CD8-positive, alpha-beta memory T cell (primary cell): ENCODE measurements at regions not wholly inside any gene's neighbourhood (a gene's known extent, or its start where the extent isn't known, plus 50 kb on each side); places are given as distances from the start of the nearest gene placed in this dataset.

ENCODE experiments used
- CTCF ChIA-PET: fragments of 350-600 bp; sonication (Branson Sonifier 250); formaldehyde crosslinking; loops from one replicate; lab custom pipeline; 2021; ENCODE audit warnings: antibody characterized with exemption; lab: Charles Lee
- POLR2A ChIA-PET: fragments of 350-600 bp; sonication (Branson Sonifier 250); formaldehyde crosslinking; loops from one replicate; lab custom pipeline; 2021; ENCODE audit warnings: antibody characterized with exemption; lab: Charles Lee
- DNase-seq, 5 donors: peaks; one replicate each; pipeline versions ENCODE4 v3.0.0 to v3.0.0-alpha.2; 2020 to 2022; ENCODE audit warnings: mixed read lengths in 1 of 5
- H3K27ac ChIP-seq: one replicate; pipeline ENCODE4 v1.7.0; 2013; ENCODE audit warnings: low read depth, mild to moderate bottlenecking, low read length, moderate library complexity
- H3K27me3 ChIP-seq: 2 replicates; pipeline ENCODE4 v1.7.0; 2013; ENCODE audit warnings: low read length, mild to moderate bottlenecking; ENCODE audit not compliant: insufficient read depth, poor library complexity, severe bottlenecking
- H3K36me3 ChIP-seq: 2 replicates; pipeline ENCODE4 v1.7.0; 2013; ENCODE audit warnings: mild to moderate bottlenecking, low read length, moderate library complexity; ENCODE audit not compliant: insufficient read depth
- H3K4me1 ChIP-seq: 2 replicates; pipeline ENCODE4 v1.7.0; 2013; ENCODE audit warnings: mild to moderate bottlenecking, low read length, moderate library complexity; ENCODE audit not compliant: insufficient read depth
- H3K4me3 ChIP-seq: 2 replicates; pipeline ENCODE4 v1.7.0; 2013; ENCODE audit warnings: mild to moderate bottlenecking, low read length
- H3K9me3 ChIP-seq: 2 replicates; pipeline ENCODE4 v1.7.0; 2013; ENCODE audit warnings: mild to moderate bottlenecking, low read length
- H3K27ac Mint-ChIP-seq, 8 donors: one replicate each; pipeline ENCODE4 v1.8.0; 2020 to 2021; ENCODE audit warnings: mixed read lengths in 8 of 8, mild to moderate bottlenecking in 6 of 8, inconsistent platforms in 3 of 8, moderate library complexity in 3 of 8
- H3K27me3 Mint-ChIP-seq, 2 donors: one replicate each; pipeline ENCODE4 v1.8.0; 2020 to 2021; ENCODE audit warnings: mixed read lengths in 2 of 2, mild to moderate bottlenecking in 1 of 2, moderate library complexity in 1 of 2
- H3K36me3 Mint-ChIP-seq, 3 donors: one replicate each; pipeline ENCODE4 v1.8.0; 2020 to 2021; ENCODE audit warnings: mixed read lengths in 3 of 3, inconsistent platforms in 1 of 3, mild to moderate bottlenecking in 1 of 3
- H3K4me1 Mint-ChIP-seq, 3 donors: one replicate each; pipeline ENCODE4 v1.8.0; 2020 to 2021; ENCODE audit warnings: mixed read lengths in 3 of 3, inconsistent platforms in 1 of 3, mild to moderate bottlenecking in 1 of 3
- H3K4me3 Mint-ChIP-seq, 7 donors: one replicate each; pipeline ENCODE4 v1.8.0; 2020 to 2021; ENCODE audit warnings: mixed read lengths in 7 of 7, mild to moderate bottlenecking in 6 of 7, moderate library complexity in 4 of 7, inconsistent platforms in 2 of 7
- H3K9me3 Mint-ChIP-seq, 5 donors: one replicate each; pipeline ENCODE4 v1.8.0; 2020 to 2022; ENCODE audit warnings: mixed read lengths in 5 of 5, mild to moderate bottlenecking in 3 of 5, moderate library complexity in 2 of 5, inconsistent platforms in 1 of 5

- H3K27me3 ChIP-seq, result no peaks in the 10 kb centered on the region
- CTCF ChIA-PET, result no interaction called here
- Mint-ChIP-seq H3K9me3 (peaks cover 4 to 40% (median 13%) of the 10 kb centered on the region in 5 donors), H3K4me3 (no peak overlapping the region), H3K27ac (no peak overlapping the region), H3K4me1 (no peaks in the 10 kb centered on the region), H3K27me3 (no peaks in the 10 kb centered on the region), H3K36me3 (no peaks in the 10 kb centered on the region)
- DNase-seq, result no peak
- POLR2A ChIA-PET, result no interaction called here
- no peaks in the 10 kb centered on the region for H3K36me3 ChIP-seq
- H3K4me1 ChIP-seq, result no peaks in the 10 kb centered on the region
- H3K27ac ChIP-seq, result no peak overlapping the region
- no peaks in the 10 kb centered on the region for H3K9me3 ChIP-seq
- no peak overlapping the region for H3K4me3 ChIP-seq
Measured at GRCh38 chr3:162428192-162428591, 931.6 kb downstream of the OTOL1 start.

- H3K36me3 ChIP-seq, result no peaks in the 10 kb centered on the region
- Mint-ChIP-seq H3K4me1 (no peaks in the 10 kb centered on the region), H3K9me3 (peaks cover 5 to 46% (median 7%) of the 10 kb centered on the region in 5 donors), H3K27me3 (no peaks in the 10 kb centered on the region), H3K4me3 (no peak overlapping the region), H3K36me3 (no peaks in the 10 kb centered on the region), H3K27ac (no peak overlapping the region)
- DNase-seq, result no peak
- no peak overlapping the region for H3K4me3 ChIP-seq
- H3K4me1 ChIP-seq, result no peaks in the 10 kb centered on the region
- H3K27me3 ChIP-seq, result no peaks in the 10 kb centered on the region
- no peaks in the 10 kb centered on the region for H3K9me3 ChIP-seq
- H3K27ac ChIP-seq, result no peak overlapping the region
- ChIA-PET CTCF (no interaction called here), POLR2A (no interaction called here)
Measured at GRCh38 chr3:162435750-162436149, 939.1 kb downstream of the OTOL1 start.

GRCh38 chr3:162436826-162437225, 940.2 kb downstream of the OTOL1 start:
- ChIA-PET POLR2A (no interaction called here), CTCF (no interaction called here)
- H3K27me3 ChIP-seq, result no peaks in the 10 kb centered on the region
- Mint-ChIP-seq H3K4me1 (no peaks in the 10 kb centered on the region), H3K27me3 (no peaks in the 10 kb centered on the region), H3K36me3 (no peaks in the 10 kb centered on the region), H3K4me3 (no peak overlapping the region), H3K27ac (no peak overlapping the region), H3K9me3 (peaks cover 4 to 48% (median 8%) of the 10 kb centered on the region in 5 donors)
- H3K27ac ChIP-seq, result no peak overlapping the region
- no peaks in the 10 kb centered on the region for H3K4me1 ChIP-seq
- H3K9me3 ChIP-seq, result no peaks in the 10 kb centered on the region
- H3K4me3 ChIP-seq, result no peak overlapping the region
- H3K36me3 ChIP-seq, result no peaks in the 10 kb centered on the region
- DNase-seq, result no peak

- H3K36me3 ChIP-seq, result no peaks in the 10 kb centered on the region
- ChIA-PET POLR2A (no interaction called here), CTCF (no interaction called here)
- H3K4me3 ChIP-seq, result no peak overlapping the region
- H3K36me3 Mint-ChIP-seq, result no peaks in the 10 kb centered on the region
- H3K27ac ChIP-seq, result no peak overlapping the region
- DNase-seq, result no peak
- no peaks in the 10 kb centered on the region for H3K4me1 ChIP-seq
- H3K4me3 Mint-ChIP-seq, result no peak overlapping the region
- no peaks in the 10 kb centered on the region for H3K27me3 Mint-ChIP-seq
- H3K9me3 Mint-ChIP-seq, result peaks cover 4 to 44% (median 8%) of the 10 kb centered on the region in 5 donors
- H3K27ac Mint-ChIP-seq, result no peak overlapping the region
- no peaks in the 10 kb centered on the region for H3K9me3 ChIP-seq
- no peaks in the 10 kb centered on the region for H3K27me3 ChIP-seq
- no peaks in the 10 kb centered on the region for H3K4me1 Mint-ChIP-seq
Measured at GRCh38 chr3:162437480-162437879, 940.9 kb downstream of the OTOL1 start.

GRCh38 chr3:162441716-162442115, 945.1 kb downstream of the OTOL1 start:
- CTCF ChIA-PET, result no interaction called here
- no peak overlapping the region for H3K27ac Mint-ChIP-seq

GRCh38 chr3:162443376-162443775, 946.8 kb downstream of the OTOL1 start:
- POLR2A ChIA-PET, result no interaction called here
- CTCF ChIA-PET, result no interaction called here
- no peaks in the 10 kb centered on the region for H3K4me1 ChIP-seq
- Mint-ChIP-seq H3K4me1 (no peaks in the 10 kb centered on the region), H3K27ac (no peak overlapping the region), H3K27me3 (no peaks in the 10 kb centered on the region), H3K9me3 (peaks cover 2 to 17% (median 8%) of the 10 kb centered on the region in 5 donors), H3K4me3 (no peak overlapping the region), H3K36me3 (no peaks in the 10 kb centered on the region)
- no peaks in the 10 kb centered on the region for H3K27me3 ChIP-seq
- no peak overlapping the region for H3K27ac ChIP-seq
- no peak for DNase-seq
- no peak overlapping the region for H3K4me3 ChIP-seq
- no peaks in the 10 kb centered on the region for H3K9me3 ChIP-seq
- H3K36me3 ChIP-seq, result no peaks in the 10 kb centered on the region

More at GRCh38 chr3:162441716-162442115, 945.1 kb downstream of the OTOL1 start:
- Mint-ChIP-seq H3K36me3 (no peaks in the 10 kb centered on the region), H3K4me3 (no peak overlapping the region), H3K27me3 (no peaks in the 10 kb centered on the region), H3K9me3 (peaks cover 3 to 24% (median 5%) of the 10 kb centered on the region in 5 donors), H3K4me1 (no peaks in the 10 kb centered on the region)
- DNase-seq, result no peak
- no peaks in the 10 kb centered on the region for H3K36me3 ChIP-seq
- H3K27me3 ChIP-seq, result no peaks in the 10 kb centered on the region
- no peaks in the 10 kb centered on the region for H3K9me3 ChIP-seq
- no peak overlapping the region for H3K27ac ChIP-seq
- no peaks in the 10 kb centered on the region for H3K4me1 ChIP-seq
- H3K4me3 ChIP-seq, result no peak overlapping the region
- POLR2A ChIA-PET, result no interaction called here

GRCh38 chr3:162468791-162469190, 972.2 kb downstream of the OTOL1 start:
- Mint-ChIP-seq H3K27me3 (no peaks in the 10 kb centered on the region), H3K9me3 (peaks cover 0 to 38% (median 6%) of the 10 kb centered on the region in 5 donors), H3K27ac (no peak overlapping the region), H3K36me3 (no peaks in the 10 kb centered on the region), H3K4me1 (no peaks in the 10 kb centered on the region), H3K4me3 (no peak overlapping the region)
- no peaks in the 10 kb centered on the region for H3K9me3 ChIP-seq
- no peak overlapping the region for H3K27ac ChIP-seq
- no peaks in the 10 kb centered on the region for H3K27me3 ChIP-seq
- H3K4me1 ChIP-seq, result no peaks in the 10 kb centered on the region
- no peak overlapping the region for H3K4me3 ChIP-seq
- CTCF ChIA-PET, result no interaction called here
- DNase-seq, result no peak
- POLR2A ChIA-PET, result no interaction called here
- no peaks in the 10 kb centered on the region for H3K36me3 ChIP-seq

- no peaks in the 10 kb centered on the region for H3K27me3 ChIP-seq
- Mint-ChIP-seq H3K36me3 (no peaks in the 10 kb centered on the region), H3K9me3 (peaks cover 2 to 13% (median 3%) of the 10 kb centered on the region in 5 donors), H3K4me1 (no peaks in the 10 kb centered on the region), H3K4me3 (no peak overlapping the region), H3K27me3 (no peaks in the 10 kb centered on the region), H3K27ac (no peak overlapping the region)
- H3K4me1 ChIP-seq, result no peaks in the 10 kb centered on the region
- H3K4me3 ChIP-seq, result no peak overlapping the region
- no peak for DNase-seq
- CTCF ChIA-PET, result no interaction called here
- H3K36me3 ChIP-seq, result no peaks in the 10 kb centered on the region
- POLR2A ChIA-PET, result no interaction called here
- peaks cover 3% of the 10 kb centered on the region for H3K9me3 ChIP-seq
- no peak overlapping the region for H3K27ac ChIP-seq
Measured at GRCh38 chr3:162487138-162487537, 990.5 kb downstream of the OTOL1 start.

- Histone ChIP-seq H3K4me3 (no peak overlapping the region), H3K27me3 (no peaks in the 10 kb centered on the region), H3K36me3 (no peaks in the 10 kb centered on the region), H3K9me3 (peaks cover 3% of the 10 kb centered on the region), H3K4me1 (no peaks in the 10 kb centered on the region), H3K27ac (no peak overlapping the region)
- H3K36me3 Mint-ChIP-seq, result no peaks in the 10 kb centered on the region
- peaks cover 2 to 15% (median 6%) of the 10 kb centered on the region in 5 donors for H3K9me3 Mint-ChIP-seq
- CTCF ChIA-PET, result no interaction called here
- H3K27ac Mint-ChIP-seq, result no peak overlapping the region
- peaks cover 0 to under 1% of the 10 kb centered on the region in 2 donors for H3K27me3 Mint-ChIP-seq
- no peak overlapping the region for H3K4me3 Mint-ChIP-seq
- no peaks in the 10 kb centered on the region for H3K4me1 Mint-ChIP-seq
- POLR2A ChIA-PET, result no interaction called here
- DNase-seq, result no peak
Measured at GRCh38 chr3:162489853-162490252, 993.2 kb downstream of the OTOL1 start.
